ENCODE measurements at regions not wholly inside any gene's neighbourhood (a gene's known extent, or its start where the extent isn't known, plus 50 kb on each side); places are given as distances from the start of the nearest gene placed in this dataset.

- DNase-seq (ENCODE audit: low read depth, low spot score) (no peak), ATAC-seq (no peak)
- Histone ChIP-seq H3K36me3 (ENCODE audit: control insufficient read depth, insufficient read depth, low read length) (no peaks in the 10 kb centered on the region), H3K27me3 (ENCODE audit: control insufficient read depth, insufficient read depth, low read length) (no peaks in the 10 kb centered on the region), H3K4me1 (ENCODE audit: control insufficient read depth, insufficient read depth, low read length) (no peaks in the 10 kb centered on the region), H3K9me3 (ENCODE audit: control insufficient read depth, insufficient read depth, low read depth, low read length) (no peaks in the 10 kb centered on the region), H3K27ac (ENCODE audit: low read length) (no peak overlapping the region), H3K4me3 (ENCODE audit: low read depth in 2 of 2, low read length in 2 of 2) (no peak overlapping the region)
- BruUV-seq (replicated peaks), result no TSS peak
- intact Hi-C loops (cut with micrococcal nuclease; ENCODE audit: unreplicated experiment), result no loop called here
- ChIA-PET POLR2A (no interaction called here), CTCF (no interaction called here)
- in situ Hi-C loops (cut with HindIII; ENCODE audit: low pct_unique_long_range_greater_than_20kb, low sequenced_read_pairs), result no loop called here
- TF ChIP-seq SIN3A (IDR thresholded peaks at IDR 0.05; ENCODE audit: borderline replicate concordance, insufficient read depth, low read depth, low read length) (no peak), TCF7L2 (IDR thresholded peaks at IDR 0.05; ENCODE audit: low read depth, low read length) (no peak), REST (IDR thresholded peaks at IDR 0.05; ENCODE audit: insufficient read depth in 1 of 2, low read depth in 2 of 2, low read length in 1 of 2) (no peak), CTCF (IDR thresholded peaks at IDR 0.05) (no peak), POLR2AphosphoS5 (IDR thresholded peaks at IDR 0.05; ENCODE audit: low read depth, low read length) (no peak)
These were observed 2292.0 kb downstream of the TP53TG3F start for GRCh38 chr16:35751191-35751941.

GRCh38 chr16:35752012-35752772 is 2292.8 kb downstream of the TP53TG3F start:
- H3K9me3 ChIP-seq (ENCODE audit: control insufficient read depth, insufficient read depth, low read depth, low read length), result no peaks in the 10 kb centered on the region
- no TSS peak for BruUV-seq (replicated peaks)
- ATAC-seq, result no peak

More at GRCh38 chr16:35752012-35752772, 2292.8 kb downstream of the TP53TG3F start:
- in situ Hi-C loops (cut with HindIII; ENCODE audit: low pct_unique_long_range_greater_than_20kb, low sequenced_read_pairs) (no loop called here), intact Hi-C loops (cut with micrococcal nuclease; ENCODE audit: unreplicated experiment) (no loop called here)
- no peak overlapping the region for H3K27ac ChIP-seq (ENCODE audit: low read length)
- POLR2A ChIA-PET, result no interaction called here
- no peaks in the 10 kb centered on the region for H3K4me1 ChIP-seq (ENCODE audit: control insufficient read depth, insufficient read depth, low read length)
- H3K4me3 ChIP-seq (ENCODE audit: low read depth in 2 of 2, low read length in 2 of 2), result no peak overlapping the region
- TF ChIP-seq REST (IDR thresholded peaks at IDR 0.05; ENCODE audit: insufficient read depth in 1 of 2, low read depth in 2 of 2, low read length in 1 of 2) (no peak), POLR2AphosphoS5 (IDR thresholded peaks at IDR 0.05; ENCODE audit: low read depth, low read length) (no peak), TCF7L2 (IDR thresholded peaks at IDR 0.05; ENCODE audit: low read depth, low read length) (no peak)
- H3K27me3 ChIP-seq (ENCODE audit: control insufficient read depth, insufficient read depth, low read length), result no peaks in the 10 kb centered on the region
- CTCF ChIA-PET, result no interaction called here
- H3K36me3 ChIP-seq (ENCODE audit: control insufficient read depth, insufficient read depth, low read length), result no peaks in the 10 kb centered on the region
- no peak for DNase-seq (ENCODE audit: low read depth, low spot score)

Measured in Panc1 (cell line).